Esophagus muscularis mucosa (tissue), 4 donors: ENCODE measurements at regions not wholly inside any gene's neighbourhood (a gene's known extent, or its start where the extent isn't known, plus 50 kb on each side); places are given as distances from the start of the nearest gene placed in this dataset.

Experiments used
- EP300 ChIP-seq: sonication (generic); formaldehyde crosslinking; IDR thresholded peaks from one replicate; pipeline ENCODE4 v1.6.1; 2017; ENCODE audit warnings: antibody characterized with exemption
- POLR2A ChIP-seq: fragments of 450-650 bp; IDR thresholded peaks from one replicate; pipeline ENCODE4 v1.6.1; 2017; ENCODE audit warnings: antibody characterized with exemption, moderate library complexity, mild to moderate bottlenecking, low read depth
- POLR2AphosphoS5 ChIP-seq, 2 donors: sonication (generic); formaldehyde crosslinking; IDR thresholded peaks; one replicate each; pipeline ENCODE4 v1.6.1; 2017; ENCODE audit warnings: antibody characterized with exemption in 2 of 2
- TF ChIP-seq, protein P1 (sequence below), 3 experiments: fragments of 200-600 bp in 2 of 3; fragments of 450-650 bp in 1 of 3; sonication (generic) in 2 of 3; IDR thresholded peaks; one replicate each; pipeline ENCODE4 v1.5.1; 2017 to 2019; ENCODE audit warnings: antibody characterized with exemption in 3 of 3, mild to moderate bottlenecking in 2 of 3, moderate library complexity in 1 of 3

DNA sequence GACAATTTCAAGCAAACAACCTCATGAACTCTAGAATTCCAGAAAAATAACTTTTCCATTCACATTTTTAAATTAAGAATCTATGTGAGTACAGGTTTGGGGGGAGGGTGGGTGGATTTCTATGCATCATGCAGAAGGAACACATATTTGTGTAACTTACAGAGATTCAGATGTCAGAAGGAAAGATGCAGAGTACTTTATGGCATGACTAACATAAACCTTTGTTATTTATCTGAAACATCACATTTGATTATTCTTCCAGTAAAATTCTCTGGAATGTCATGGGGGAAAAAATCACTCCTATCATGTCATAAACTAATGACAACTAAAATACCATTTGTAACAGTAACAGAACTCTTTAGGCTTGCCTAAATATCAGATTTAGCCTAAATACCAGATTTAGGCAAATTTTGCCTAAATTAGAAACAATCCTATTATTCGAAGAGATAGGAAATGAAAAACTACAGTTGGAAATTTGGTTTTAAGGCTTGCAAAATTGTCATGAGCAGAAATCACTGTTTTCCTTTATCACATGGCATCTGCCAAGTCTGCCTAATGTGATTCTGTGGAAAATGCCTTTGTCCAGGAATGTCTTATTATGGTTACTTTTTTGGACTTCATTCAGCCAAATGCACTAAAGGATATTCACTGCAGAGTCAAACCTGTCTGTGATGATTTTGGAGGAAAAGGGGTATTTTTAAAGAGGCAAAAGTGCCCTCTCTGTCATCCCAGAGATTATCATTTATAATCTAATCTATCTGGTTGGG, 527.7 kb upstream of the CELF2 start:
- TF ChIP-seq, protein P1, sequence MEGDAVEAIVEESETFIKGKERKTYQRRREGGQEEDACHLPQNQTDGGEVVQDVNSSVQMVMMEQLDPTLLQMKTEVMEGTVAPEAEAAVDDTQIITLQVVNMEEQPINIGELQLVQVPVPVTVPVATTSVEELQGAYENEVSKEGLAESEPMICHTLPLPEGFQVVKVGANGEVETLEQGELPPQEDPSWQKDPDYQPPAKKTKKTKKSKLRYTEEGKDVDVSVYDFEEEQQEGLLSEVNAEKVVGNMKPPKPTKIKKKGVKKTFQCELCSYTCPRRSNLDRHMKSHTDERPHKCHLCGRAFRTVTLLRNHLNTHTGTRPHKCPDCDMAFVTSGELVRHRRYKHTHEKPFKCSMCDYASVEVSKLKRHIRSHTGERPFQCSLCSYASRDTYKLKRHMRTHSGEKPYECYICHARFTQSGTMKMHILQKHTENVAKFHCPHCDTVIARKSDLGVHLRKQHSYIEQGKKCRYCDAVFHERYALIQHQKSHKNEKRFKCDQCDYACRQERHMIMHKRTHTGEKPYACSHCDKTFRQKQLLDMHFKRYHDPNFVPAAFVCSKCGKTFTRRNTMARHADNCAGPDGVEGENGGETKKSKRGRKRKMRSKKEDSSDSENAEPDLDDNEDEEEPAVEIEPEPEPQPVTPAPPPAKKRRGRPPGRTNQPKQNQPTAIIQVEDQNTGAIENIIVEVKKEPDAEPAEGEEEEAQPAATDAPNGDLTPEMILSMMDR (IDR thresholded peaks at IDR 0.05) = no peak
- TF ChIP-seq EP300 = no peak
- no peak for TF ChIP-seq POLR2A
- TF ChIP-seq POLR2AphosphoS5 (IDR thresholded peaks at IDR 0.05) = no peak
